H9 (cell line): ENCODE measurements at regions not wholly inside any gene's neighbourhood (a gene's known extent, or its start where the extent isn't known, plus 50 kb on each side); places are given as distances from the start of the nearest gene placed in this dataset.

Experiments
- DNase-seq: peaks from one replicate; pipeline ENCODE4 v3.0.0-alpha.2; 2017
- H2AFZ ChIP-seq: one replicate; pipeline ENCODE4 v1.6.1; 2013; ENCODE audit warnings: mild to moderate bottlenecking, low read length, control low read depth, moderate library complexity
- H2AK5ac ChIP-seq: 2 replicates; pipeline ENCODE4 v1.6.1; 2013; ENCODE audit warnings: low read length, control low read depth, mixed read lengths; ENCODE audit not compliant: insufficient read length
- H2BK120ac ChIP-seq: one replicate; pipeline ENCODE4 v1.6.1; 2013; ENCODE audit warnings: low read depth, mild to moderate bottlenecking, low read length, control low read depth, inconsistent platforms; ENCODE audit not compliant: poor library complexity, severe bottlenecking
- H2BK12ac ChIP-seq: 2 replicates; pipeline ENCODE4 v1.6.1; 2013; ENCODE audit warnings: low read length, control low read depth, mixed read lengths, low read depth; ENCODE audit not compliant: insufficient read length
- H2BK15ac ChIP-seq: 2 replicates; pipeline ENCODE4 v1.6.1; 2013; ENCODE audit warnings: low read depth, low read length, control low read depth
- H2BK20ac ChIP-seq: one replicate; pipeline ENCODE4 v1.6.1; 2013; ENCODE audit warnings: low read depth, mild to moderate bottlenecking, low read length, control low read depth, inconsistent platforms; ENCODE audit not compliant: poor library complexity, severe bottlenecking
- H2BK5ac ChIP-seq: 2 replicates; pipeline ENCODE4 v1.6.1; 2013; ENCODE audit warnings: low read length, control low read depth, mixed read lengths; ENCODE audit not compliant: insufficient read length
- H3K14ac ChIP-seq: 2 replicates; pipeline ENCODE4 v1.6.1; 2013; ENCODE audit warnings: low read length, control low read depth; ENCODE audit not compliant: insufficient read depth
- H3K18ac ChIP-seq: 2 replicates; pipeline ENCODE4 v1.6.1; 2013; ENCODE audit warnings: low read depth, mild to moderate bottlenecking, mixed read lengths, low read length, control low read depth; ENCODE audit not compliant: insufficient read length
- H3K23ac ChIP-seq: 2 replicates; pipeline ENCODE4 v1.6.1; 2013; ENCODE audit warnings: low read length, control low read depth, mixed read lengths, low read depth; ENCODE audit not compliant: insufficient read length
- H3K23me2 ChIP-seq: 2 replicates; pipeline ENCODE4 v1.6.1; 2013; ENCODE audit warnings: low read depth, mild to moderate bottlenecking, mixed read lengths, low read length, control low read depth; ENCODE audit not compliant: insufficient read length, poor library complexity, severe bottlenecking
- H3K27ac ChIP-seq: 2 replicates; pipeline ENCODE4 v1.5.1; 2013; ENCODE audit warnings: low read length, control low read depth, mixed read lengths, low read depth; ENCODE audit not compliant: insufficient read length
- H3K27me3 ChIP-seq: 2 replicates; pipeline ENCODE4 v1.6.1; 2013; ENCODE audit warnings: low read length, control low read depth, inconsistent platforms; ENCODE audit not compliant: insufficient read depth
- H3K4ac ChIP-seq: 2 replicates; pipeline ENCODE4 v1.6.1; 2013; ENCODE audit warnings: low read depth, mild to moderate bottlenecking, control low read depth, inconsistent platforms, low read length, moderate library complexity
- H3K4me1 ChIP-seq: 2 replicates; pipeline ENCODE4 v1.6.1; 2013; ENCODE audit warnings: low read length, control low read depth, inconsistent platforms; ENCODE audit not compliant: insufficient read depth
- H3K4me2 ChIP-seq: 2 replicates; pipeline ENCODE4 v1.6.1; 2013; ENCODE audit warnings: low read length, control low read depth, mixed read lengths; ENCODE audit not compliant: insufficient read length, insufficient read depth
- H3K56ac ChIP-seq: 2 replicates; pipeline ENCODE4 v1.6.1; 2013; ENCODE audit warnings: low read depth, mild to moderate bottlenecking, mixed read lengths, low read length, control low read depth; ENCODE audit not compliant: insufficient read length
- H3K79me1 ChIP-seq: 2 replicates; pipeline ENCODE4 v1.6.1; 2013; ENCODE audit warnings: low read depth, mild to moderate bottlenecking, moderate library complexity, low read length, control low read depth, inconsistent platforms; ENCODE audit not compliant: insufficient read depth, poor library complexity, severe bottlenecking
- H3K79me2 ChIP-seq: 2 replicates; pipeline ENCODE4 v1.6.1; 2013; ENCODE audit warnings: low read length, control low read depth, inconsistent platforms; ENCODE audit not compliant: insufficient read depth
- H3K9ac ChIP-seq: 2 replicates; pipeline ENCODE4 v1.6.1; 2013; ENCODE audit warnings: low read length, control low read depth, mixed read lengths; ENCODE audit not compliant: insufficient read length; ENCODE audit errors: extremely low read depth
- H3K9me3 ChIP-seq: one replicate; pipeline ENCODE4 v1.6.1; 2013; ENCODE audit warnings: low read depth, low read length, inconsistent platforms; ENCODE audit not compliant: control insufficient read depth
- H3T11ph ChIP-seq: one replicate; pipeline ENCODE4 v1.6.1; 2013; ENCODE audit warnings: mild to moderate bottlenecking, low read length, control low read depth, inconsistent platforms
- H4K20me1 ChIP-seq: one replicate; pipeline ENCODE4 v1.6.1; 2013; ENCODE audit not compliant: control insufficient read depth, insufficient read length, insufficient read depth
- H4K5ac ChIP-seq: 2 replicates; pipeline ENCODE4 v1.6.1; 2013; ENCODE audit warnings: low read depth, mild to moderate bottlenecking, mixed read lengths, low read length, control low read depth; ENCODE audit not compliant: insufficient read length
- H4K8ac ChIP-seq: replicated peaks from 2 replicates; pipeline ENCODE4 v1.6.1; 2013; ENCODE audit warnings: low read length, control low read depth, mixed read lengths, low read depth; ENCODE audit not compliant: insufficient read length
- H4K91ac ChIP-seq: 2 replicates; pipeline ENCODE4 v1.6.1; 2013; ENCODE audit warnings: low read depth, mild to moderate bottlenecking, moderate library complexity, mixed read lengths, low read length, control low read depth; ENCODE audit not compliant: insufficient read length
- H3K27ac Mint-ChIP-seq, 3 experiments: 2 replicates in 2 of 3; 3 replicates in 1 of 3; pipeline ENCODE4 v1.8.0; 2020 to 2021; ENCODE audit warnings: mixed read lengths in 3 of 3, mild to moderate bottlenecking in 1 of 3, moderate library complexity in 1 of 3
- H3K27me3 Mint-ChIP-seq: 2 replicates; pipeline ENCODE4 v1.8.0; 2021; ENCODE audit warnings: low read depth, mild to moderate bottlenecking, moderate library complexity, mixed read lengths
- H3K36me3 Mint-ChIP-seq, 3 experiments: 2 replicates in 2 of 3; 3 replicates in 1 of 3; pipeline ENCODE4 v1.8.0; 2020 to 2021; ENCODE audit warnings: low read depth in 3 of 3, mixed read lengths in 3 of 3; ENCODE audit not compliant: insufficient read depth in 1 of 3
- H3K4me1 Mint-ChIP-seq, 2 experiments: 2 replicates each; pipeline ENCODE4 v1.8.0; 2020; ENCODE audit warnings: mixed read lengths in 2 of 2
- H3K4me3 Mint-ChIP-seq, 2 experiments: 2 replicates in 1 of 2; 3 replicates in 1 of 2; pipeline ENCODE4 v1.8.0; 2020 to 2021; ENCODE audit warnings: mild to moderate bottlenecking in 2 of 2, mixed read lengths in 2 of 2, moderate library complexity in 1 of 2
- H3K9me3 Mint-ChIP-seq, 2 experiments: 2 replicates in 1 of 2; 3 replicates in 1 of 2; pipeline ENCODE4 v1.8.0; 2020; ENCODE audit warnings: mild to moderate bottlenecking in 2 of 2, mixed read lengths in 2 of 2, moderate library complexity in 1 of 2
- WGBS: extraction: QIAGEN DNeasy Blood & Tissue Kit; methylation state at CpG from one replicate; pipeline ENCODE4 v1.1.7; 2013; ENCODE audit warnings: missing lambda C conversion rate, low lambda C conversion rate, mixed read lengths; ENCODE audit not compliant: insufficient read length; ENCODE audit errors: extremely low coverage; 5-methylcytosine and 5-hydroxymethylcytosine counted together
- TF ChIP-seq, protein P1 (sequence below): fragments of 200-600 bp; sonication (generic); conservative IDR thresholded peaks from 3 replicates; pipeline ENCODE4 v1.8.0; 2021; ENCODE audit warnings: antibody characterized with exemption, mild to moderate bottlenecking

DNA sequence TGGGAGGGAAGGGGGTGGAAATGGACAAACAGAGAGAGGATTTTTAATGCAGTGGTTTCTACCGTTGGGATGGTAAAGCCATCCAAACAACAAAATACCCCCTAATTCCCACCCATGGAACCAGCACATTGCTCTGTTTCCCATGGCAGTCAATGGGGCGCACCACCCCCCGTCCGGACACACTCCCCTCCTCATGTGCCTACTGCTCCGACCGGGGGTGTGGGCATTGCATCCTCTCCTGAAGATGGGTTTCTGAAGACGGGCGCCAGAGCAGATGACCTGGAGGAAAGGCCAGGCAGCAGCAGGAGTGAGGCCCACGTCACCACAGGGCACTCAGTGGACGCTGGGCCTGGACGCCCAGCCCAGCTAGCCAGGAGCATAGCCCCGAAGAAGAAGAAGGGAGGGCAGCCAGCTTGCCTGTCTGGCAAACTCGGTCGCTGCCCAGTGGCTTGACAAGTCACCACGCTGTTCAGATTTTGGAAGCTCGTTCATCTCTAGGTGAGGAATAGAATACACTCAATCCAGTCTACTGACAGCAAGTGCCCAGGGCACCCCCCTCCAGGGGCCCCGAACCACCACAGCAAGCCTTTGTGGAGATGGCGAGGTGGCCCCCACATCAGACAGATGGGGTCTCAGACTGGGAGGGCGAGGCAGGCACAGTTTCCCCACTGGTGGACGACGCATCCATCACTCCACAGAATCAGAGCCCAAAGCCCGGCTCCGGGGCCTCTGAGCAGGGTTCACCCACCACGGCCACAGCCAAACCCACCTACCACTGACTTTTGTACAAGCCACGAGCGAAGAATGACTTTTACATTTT lies 296.2 kb upstream of the SALL3 start:
- Histone ChIP-seq H2BK15ac (no peak overlapping the region), H2BK20ac (no peak overlapping the region), H3K4me2 (no peak overlapping the region), H3K56ac (no peak overlapping the region), H3K4ac (no peak overlapping the region), H3K18ac (no peak overlapping the region), H3T11ph (no peak overlapping the region), H3K9me3 (no peaks in the 10 kb centered on the region), H3K79me1 (no peaks in the 10 kb centered on the region), H3K9ac (no peak overlapping the region), H4K8ac (no peak overlapping the region), H2AFZ (no peak overlapping the region), H2BK5ac (no peak overlapping the region), H4K5ac (no peak overlapping the region), H3K23ac (no peak overlapping the region), H4K20me1 (no peaks in the 10 kb centered on the region), H2BK12ac (no peak overlapping the region), H3K27ac (no peak overlapping the region), H2BK120ac (no peak overlapping the region), H3K79me2 (no peaks in the 10 kb centered on the region), H4K91ac (no peak overlapping the region), H3K23me2 (no peaks in the 10 kb centered on the region), H3K14ac (no peak overlapping the region), H3K4me1 (no peaks in the 10 kb centered on the region), H2AK5ac (no peak overlapping the region), H3K27me3 (no peaks in the 10 kb centered on the region)
- H3K4me1 Mint-ChIP-seq = peaks cover 4 to 7% of the 10 kb centered on the region in 2 experiments; a peak in 2 of 4 replicates
- TF ChIP-seq, protein P1, sequence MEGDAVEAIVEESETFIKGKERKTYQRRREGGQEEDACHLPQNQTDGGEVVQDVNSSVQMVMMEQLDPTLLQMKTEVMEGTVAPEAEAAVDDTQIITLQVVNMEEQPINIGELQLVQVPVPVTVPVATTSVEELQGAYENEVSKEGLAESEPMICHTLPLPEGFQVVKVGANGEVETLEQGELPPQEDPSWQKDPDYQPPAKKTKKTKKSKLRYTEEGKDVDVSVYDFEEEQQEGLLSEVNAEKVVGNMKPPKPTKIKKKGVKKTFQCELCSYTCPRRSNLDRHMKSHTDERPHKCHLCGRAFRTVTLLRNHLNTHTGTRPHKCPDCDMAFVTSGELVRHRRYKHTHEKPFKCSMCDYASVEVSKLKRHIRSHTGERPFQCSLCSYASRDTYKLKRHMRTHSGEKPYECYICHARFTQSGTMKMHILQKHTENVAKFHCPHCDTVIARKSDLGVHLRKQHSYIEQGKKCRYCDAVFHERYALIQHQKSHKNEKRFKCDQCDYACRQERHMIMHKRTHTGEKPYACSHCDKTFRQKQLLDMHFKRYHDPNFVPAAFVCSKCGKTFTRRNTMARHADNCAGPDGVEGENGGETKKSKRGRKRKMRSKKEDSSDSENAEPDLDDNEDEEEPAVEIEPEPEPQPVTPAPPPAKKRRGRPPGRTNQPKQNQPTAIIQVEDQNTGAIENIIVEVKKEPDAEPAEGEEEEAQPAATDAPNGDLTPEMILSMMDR = no peak
- H3K9me3 Mint-ChIP-seq = no peaks in the 10 kb centered on the region; a peak in 1 of 5 replicates
- peaks cover 4% of the 10 kb centered on the region for H3K27me3 Mint-ChIP-seq
- no peak for DNase-seq
- H3K27ac Mint-ChIP-seq = no peak overlapping the region
- no CpG with 5 or more reads among the region's 26 CpGs for WGBS
- no peaks in the 10 kb centered on the region for H3K36me3 Mint-ChIP-seq
- H3K4me3 Mint-ChIP-seq = no peak overlapping the region
